Neuronal stem cell (in vitro differentiated cells): ENCODE measurements at regions not wholly inside any gene's neighbourhood (a gene's known extent, or its start where the extent isn't known, plus 50 kb on each side); places are given as distances from the start of the nearest gene placed in this dataset.

Source experiments
- DNase-seq: peaks from one replicate; pipeline ENCODE4 v3.0.0-alpha.2; 2013; ENCODE audit warnings: low spot score
- H2AFZ ChIP-seq: one replicate; pipeline ENCODE4 v1.6.1; 2013; ENCODE audit warnings: mild to moderate bottlenecking, low read length, inconsistent platforms
- H2AK5ac ChIP-seq: 2 replicates; pipeline ENCODE4 v1.6.1; 2013; ENCODE audit warnings: low read depth, mild to moderate bottlenecking, inconsistent platforms, low read length, moderate library complexity, mixed read lengths
- H2BK120ac ChIP-seq: 2 replicates; pipeline ENCODE4 v1.6.1; 2013; ENCODE audit warnings: low read depth, mild to moderate bottlenecking, inconsistent platforms, low read length, moderate library complexity, mixed read lengths
- H2BK12ac ChIP-seq: one replicate; pipeline ENCODE4 v1.6.1; 2013; ENCODE audit warnings: low read length, inconsistent platforms
- H2BK15ac ChIP-seq: 2 replicates; pipeline ENCODE4 v1.6.1; 2013; ENCODE audit warnings: mild to moderate bottlenecking, low read length, inconsistent platforms, mixed read lengths
- H2BK5ac ChIP-seq: one replicate; pipeline ENCODE4 v1.6.1; 2013; ENCODE audit warnings: inconsistent platforms, mild to moderate bottlenecking, low read length, moderate library complexity
- H3K14ac ChIP-seq: one replicate; pipeline ENCODE4 v1.6.1; 2013; ENCODE audit warnings: low read length, inconsistent platforms
- H3K18ac ChIP-seq: 2 replicates; pipeline ENCODE4 v1.6.1; 2013; ENCODE audit warnings: low read length, inconsistent platforms
- H3K23ac ChIP-seq: 2 replicates; pipeline ENCODE4 v1.6.1; 2013; ENCODE audit warnings: low read depth, mild to moderate bottlenecking, mixed read lengths, low read length, inconsistent platforms; ENCODE audit not compliant: poor library complexity
- H3K27ac ChIP-seq: replicated peaks from 3 replicates; pipeline ENCODE4 v1.5.1; 2013; ENCODE audit warnings: low read length, inconsistent platforms
- H3K27me3 ChIP-seq, 3 experiments: 2 replicates each; pipeline ENCODE4 v1.6.1; 2013; ENCODE audit warnings: low read length in 3 of 3, mild to moderate bottlenecking in 2 of 3, inconsistent platforms in 1 of 3, low read depth in 1 of 3, mixed read lengths in 1 of 3, moderate library complexity in 1 of 3; ENCODE audit not compliant: control insufficient read depth in 3 of 3, insufficient read depth in 3 of 3
- H3K36me3 ChIP-seq, 2 donors: replicated peaks in 1 of 2; 2 replicates each; pipeline ENCODE4 v1.6.1; 2013; ENCODE audit warnings: low read length in 2 of 2; ENCODE audit not compliant: control insufficient read depth in 2 of 2, insufficient read depth in 2 of 2
- H3K4ac ChIP-seq: 2 replicates; pipeline ENCODE4 v1.6.1; 2013; ENCODE audit warnings: inconsistent platforms, mild to moderate bottlenecking, low read length, moderate library complexity
- H3K4me1 ChIP-seq, 2 donors: 1 replicate in 1 of 2; 2 replicates in 1 of 2; pipeline ENCODE4 v1.6.1; 2013; ENCODE audit warnings: low read length in 2 of 2, low read depth in 1 of 2; ENCODE audit not compliant: control insufficient read depth in 2 of 2, insufficient read depth in 1 of 2
- H3K4me2 ChIP-seq: one replicate; pipeline ENCODE4 v1.6.1; 2013; ENCODE audit warnings: mild to moderate bottlenecking, low read length, inconsistent platforms; ENCODE audit not compliant: insufficient read depth, poor library complexity, severe bottlenecking
- H3K4me3 ChIP-seq, 2 donors: 2 replicates each; pipeline ENCODE4 v1.5.1; 2013; ENCODE audit warnings: low read length in 2 of 2, mild to moderate bottlenecking in 2 of 2, inconsistent platforms in 1 of 2, moderate library complexity in 1 of 2
- H3K79me1 ChIP-seq: one replicate; pipeline ENCODE4 v1.6.1; 2013; ENCODE audit warnings: low read depth, mild to moderate bottlenecking, inconsistent platforms, low read length, moderate library complexity
- H3K9ac ChIP-seq: one replicate; pipeline ENCODE4 v1.6.1; 2013; ENCODE audit warnings: mild to moderate bottlenecking, low read depth, low read length, inconsistent platforms; ENCODE audit not compliant: poor library complexity
- H3K9me3 ChIP-seq, 2 donors: replicated peaks in 1 of 2; 2 replicates each; pipeline versions ENCODE3 to v1.6.1; 2013; ENCODE audit warnings: low read length in 2 of 2, mild to moderate bottlenecking in 2 of 2, inconsistent platforms in 1 of 2, low read depth in 1 of 2, mixed read lengths in 1 of 2, moderate library complexity in 1 of 2; ENCODE audit not compliant: control insufficient read depth in 2 of 2, insufficient read depth in 1 of 2
- H4K8ac ChIP-seq: one replicate; pipeline ENCODE4 v1.6.1; 2013; ENCODE audit warnings: low read depth, mild to moderate bottlenecking, inconsistent platforms, low read length, moderate library complexity
- H4K91ac ChIP-seq: one replicate; pipeline ENCODE4 v1.6.1; 2013; ENCODE audit warnings: low read length, low read depth, mild to moderate bottlenecking, inconsistent platforms; ENCODE audit not compliant: poor library complexity
- WGBS, 2 donors: extraction: QIAGEN DNeasy Blood & Tissue Kit; methylation state at CpG; one replicate each; pipeline ENCODE4 v1.1.7; 2013; ENCODE audit warnings: missing lambda C conversion rate in 2 of 2, mixed read lengths in 1 of 2; ENCODE audit not compliant: insufficient read length in 2 of 2, insufficient replicate concordance in 1 of 2; ENCODE audit errors: extremely low coverage in 2 of 2; 5-methylcytosine and 5-hydroxymethylcytosine counted together

- no peak overlapping the region for H3K14ac ChIP-seq
- no peak overlapping the region for H3K4ac ChIP-seq
- H4K8ac ChIP-seq: no peak overlapping the region
- H2BK5ac ChIP-seq: no peak overlapping the region
- H3K23ac ChIP-seq: no peak overlapping the region
- H3K4me2 ChIP-seq: no peak overlapping the region
- H2BK12ac ChIP-seq: no peak overlapping the region
- no peaks in the 10 kb centered on the region for H3K36me3 ChIP-seq
- H2AK5ac ChIP-seq: no peak overlapping the region
- no peak overlapping the region for H4K91ac ChIP-seq
- peaks cover 0 to 5% of the 10 kb centered on the region in 2 donors for H3K4me1 ChIP-seq
- H3K18ac ChIP-seq: no peak overlapping the region
- no peak overlapping the region for H2BK120ac ChIP-seq
- H2AFZ ChIP-seq: no peak overlapping the region
- no peak overlapping the region for H2BK15ac ChIP-seq
- no peaks in the 10 kb centered on the region for H3K79me1 ChIP-seq
- no peaks in the 10 kb centered on the region for H3K9me3 ChIP-seq
- H3K4me3 ChIP-seq: no peak overlapping the region
- H3K9ac ChIP-seq: no peak overlapping the region
- H3K27me3 ChIP-seq: no peaks in the 10 kb centered on the region
- no peak for DNase-seq
- no peak overlapping the region for H3K27ac ChIP-seq
- no CpG with 5 or more reads among the region's 2 CpGs for WGBS, 2 donors
Observed at GRCh38 chr2:6538607-6539006, 327.1 kb downstream of the CMPK2 start.

GRCh38 chr2:6545336-6545735 is 320.4 kb downstream of the CMPK2 start:
- no peak overlapping the region for H3K4me3 ChIP-seq
- H4K91ac ChIP-seq: no peak overlapping the region
- H3K27ac ChIP-seq: no peak overlapping the region
- H3K9ac ChIP-seq: no peak overlapping the region
- WGBS, 2 donors: no CpG with 5 or more reads among the region's 1 CpG
- H2BK120ac ChIP-seq: no peak overlapping the region
- no peak overlapping the region for H3K18ac ChIP-seq
- no peak overlapping the region for H2BK12ac ChIP-seq
- no peaks in the 10 kb centered on the region for H3K4me1 ChIP-seq
- no peaks in the 10 kb centered on the region for H3K79me1 ChIP-seq
- H2AFZ ChIP-seq: no peak overlapping the region
- H2BK15ac ChIP-seq: no peak overlapping the region
- H3K14ac ChIP-seq: no peak overlapping the region
- no peak overlapping the region for H3K23ac ChIP-seq
- H3K4ac ChIP-seq: no peak overlapping the region
- no peaks in the 10 kb centered on the region for H3K36me3 ChIP-seq
- peaks cover 0 to 3% of the 10 kb centered on the region in 2 donors for H3K9me3 ChIP-seq
- no peak overlapping the region for H3K4me2 ChIP-seq
- H2AK5ac ChIP-seq: no peak overlapping the region
- no peak overlapping the region for H4K8ac ChIP-seq
- H2BK5ac ChIP-seq: no peak overlapping the region
- DNase-seq: no peak
- H3K27me3 ChIP-seq: no peaks in the 10 kb centered on the region

GRCh38 chr2:6545795-6546194 is 319.9 kb downstream of the CMPK2 start:
- Histone ChIP-seq H3K9me3 (peaks cover 0 to 7% of the 10 kb centered on the region in 2 donors), H3K27ac (no peak overlapping the region), H2BK12ac (no peak overlapping the region), H3K4me1 (no peaks in the 10 kb centered on the region), H2BK5ac (no peak overlapping the region), H4K8ac (no peak overlapping the region), H2AFZ (no peak overlapping the region), H3K9ac (no peak overlapping the region), H2BK15ac (no peak overlapping the region), H3K18ac (no peak overlapping the region), H4K91ac (no peak overlapping the region), H2BK120ac (no peak overlapping the region), H2AK5ac (no peak overlapping the region), H3K79me1 (no peaks in the 10 kb centered on the region), H3K4me3 (no peak overlapping the region), H3K36me3 (no peaks in the 10 kb centered on the region), H3K4me2 (no peak overlapping the region), H3K4ac (no peak overlapping the region), H3K27me3 (no peaks in the 10 kb centered on the region), H3K14ac (no peak overlapping the region), H3K23ac (no peak overlapping the region)
- no CpG with 5 or more reads among the region's 4 CpGs for WGBS, 2 donors
- no peak for DNase-seq

GRCh38 chr2:6554466-6554865 is 311.2 kb downstream of the CMPK2 start:
- Histone ChIP-seq H3K36me3 (no peaks in the 10 kb centered on the region), H3K27ac (no peak overlapping the region), H3K79me1 (no peaks in the 10 kb centered on the region), H2AK5ac (no peak overlapping the region), H3K4me3 (no peak overlapping the region), H2AFZ (no peak overlapping the region), H3K27me3 (no peaks in the 10 kb centered on the region), H2BK5ac (no peak overlapping the region), H3K4ac (no peak overlapping the region), H3K4me2 (no peak overlapping the region), H3K14ac (no peak overlapping the region), H2BK120ac (no peak overlapping the region), H3K4me1 (no peaks in the 10 kb centered on the region), H3K18ac (no peak overlapping the region), H2BK12ac (no peak overlapping the region), H2BK15ac (no peak overlapping the region), H3K9me3 (peaks cover 3 to 9% of the 10 kb centered on the region in 2 donors), H3K23ac (no peak overlapping the region), H4K91ac (no peak overlapping the region), H3K9ac (no peak overlapping the region), H4K8ac (no peak overlapping the region)
- no peak for DNase-seq
- WGBS, 2 donors: no CpG with 5 or more reads among the region's 7 CpGs
